Gastroesophageal sphincter (tissue), 4 donors: ENCODE measurements at regions not wholly inside any gene's neighbourhood (a gene's known extent, or its start where the extent isn't known, plus 50 kb on each side); places are given as distances from the start of the nearest gene placed in this dataset.

Experiments used
- ATAC-seq: fragments of 150-250 bp; one replicate; pipeline ENCODE4 v1.9.1; 2016; ENCODE audit warnings: mild to moderate bottlenecking, moderate library complexity
- H3K27ac ChIP-seq, 4 donors: fragments of 200-600 bp; sonication (generic) in 3 of 4; 1 replicate in 3 of 4; 2 replicates in 1 of 4; pipeline ENCODE4 v1.5.1; 2016 to 2019
- H3K27me3 ChIP-seq: fragments of 200-600 bp; sonication (generic); one replicate; pipeline ENCODE4 v1.5.1; 2019
- H3K36me3 ChIP-seq, 2 donors: fragments of 200-600 bp; sonication (generic); one replicate each; pipeline ENCODE4 v1.5.1; 2019; ENCODE audit warnings: control low read depth in 1 of 2
- H3K4me1 ChIP-seq, 3 donors: fragments of 200-600 bp; sonication (generic); 1 replicate in 2 of 3; 2 replicates in 1 of 3; pipeline ENCODE4 v1.5.1; 2016 to 2019; ENCODE audit warnings: control low read depth in 2 of 3
- H3K4me3 ChIP-seq, 2 donors: fragments of 200-600 bp; sonication (generic); one replicate each; pipeline ENCODE4 v1.5.1; 2019; ENCODE audit warnings: mild to moderate bottlenecking in 1 of 2, moderate library complexity in 1 of 2
- H3K9me3 ChIP-seq, 3 donors: fragments of 200-600 bp; sonication (generic); one replicate each; pipeline ENCODE4 v1.5.1; 2017 to 2019; ENCODE audit warnings: control low read depth in 2 of 3
- CTCF ChIP-seq, 4 experiments: fragments of 200-600 bp in 2 of 4; fragments of 450-650 bp in 2 of 4; sonication (generic) in 1 of 4; IDR thresholded peaks; one replicate each; pipeline ENCODE4 v1.5.1; 2017 to 2019; ENCODE audit warnings: antibody characterized with exemption in 4 of 4, mild to moderate bottlenecking in 2 of 4, moderate library complexity in 2 of 4
- EP300 ChIP-seq: sonication (generic); formaldehyde crosslinking; IDR thresholded peaks from one replicate; pipeline ENCODE4 v1.6.1; 2017; ENCODE audit warnings: antibody characterized with exemption, mild to moderate bottlenecking
- POLR2A ChIP-seq, 2 donors: fragments of 450-650 bp; IDR thresholded peaks; one replicate each; pipeline ENCODE4 v1.6.1; 2017; ENCODE audit warnings: antibody characterized with exemption in 2 of 2, mild to moderate bottlenecking in 2 of 2, moderate library complexity in 1 of 2
- POLR2AphosphoS5 ChIP-seq: sonication (generic); formaldehyde crosslinking; IDR thresholded peaks from one replicate; pipeline ENCODE4 v1.6.1; 2017; ENCODE audit warnings: antibody characterized with exemption
- WGBS, 2 donors: methylation state at CpG; one replicate each; pipeline ENCODE4 v1.1.5; 2018; ENCODE audit warnings: low coverage in 1 of 2; 5-methylcytosine and 5-hydroxymethylcytosine counted together

DNA sequence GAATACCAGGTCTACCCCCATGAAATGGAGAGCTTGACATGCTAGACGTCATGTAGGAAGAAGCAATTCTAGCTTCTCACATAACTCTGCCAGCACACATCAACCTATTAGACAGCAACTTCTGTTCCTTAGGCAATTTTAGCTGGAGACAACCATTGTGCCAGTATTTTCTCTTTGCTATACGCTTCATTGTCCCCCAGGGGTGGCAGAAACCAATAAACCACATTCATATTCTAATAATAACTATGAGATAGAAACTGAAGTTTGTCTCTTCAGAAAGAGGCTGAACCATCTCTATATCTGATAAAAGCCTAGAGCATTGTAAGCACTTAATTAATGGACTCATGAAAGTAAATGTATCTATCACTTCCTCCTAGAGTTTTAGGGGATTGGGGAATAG lies 278.6 kb downstream of the FOXG1 start:
- peaks cover 0 to 3% (median 0%) of the 10 kb centered on the region in 3 donors for H3K9me3 ChIP-seq
- ATAC-seq, result no peak
- no peak for TF ChIP-seq POLR2AphosphoS5
- TF ChIP-seq CTCF (IDR thresholded peaks at IDR 0.05), result no peak
- H3K4me1 ChIP-seq, result no peaks in the 10 kb centered on the region
- H3K27me3 ChIP-seq, result no peaks in the 10 kb centered on the region
- WGBS, 2 donors, result 67 to 89% methylated on average over 1 to 2 of the region's 2 CpGs
- H3K4me3 ChIP-seq, result no peak overlapping the region
- no peak overlapping the region for H3K27ac ChIP-seq
- no peaks in the 10 kb centered on the region for H3K36me3 ChIP-seq

DNA sequence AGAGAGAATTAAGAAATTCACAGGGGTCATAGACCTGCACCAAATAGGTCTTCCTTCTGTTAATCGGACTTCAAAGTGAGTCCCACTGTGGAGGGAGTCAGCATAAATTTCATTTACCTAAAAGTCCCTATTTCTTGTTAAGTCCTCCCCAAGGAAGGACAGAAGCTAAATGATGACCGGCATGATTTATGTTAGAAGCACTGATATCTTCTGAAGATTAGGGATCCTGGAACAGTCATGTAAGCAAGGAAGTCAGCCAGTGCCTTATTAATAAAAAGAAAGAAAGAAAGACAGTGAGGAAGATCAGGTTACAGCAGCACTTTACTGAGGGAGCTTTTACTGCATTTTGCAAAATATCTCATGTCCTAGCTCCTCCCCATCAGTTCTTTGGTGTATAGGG lies 287.5 kb downstream of the FOXG1 start:
- Histone ChIP-seq H3K4me3 (no peak overlapping the region), H3K36me3 (no peaks in the 10 kb centered on the region), H3K27me3 (no peaks in the 10 kb centered on the region), H3K4me1 (no peaks in the 10 kb centered on the region), H3K27ac (no peak overlapping the region), H3K9me3 (peaks cover 0 to 13% (median 0%) of the 10 kb centered on the region in 3 donors)
- no peak for ATAC-seq
- TF ChIP-seq POLR2AphosphoS5 (no peak), CTCF (IDR thresholded peaks at IDR 0.05) (no peak), EP300 (no peak), POLR2A (IDR thresholded peaks at IDR 0.05) (no peak)
- whole genome bisulfite sequencing, 2 donors, result 39 to 48% methylated on average over 2 of the region's 2 CpGs

DNA sequence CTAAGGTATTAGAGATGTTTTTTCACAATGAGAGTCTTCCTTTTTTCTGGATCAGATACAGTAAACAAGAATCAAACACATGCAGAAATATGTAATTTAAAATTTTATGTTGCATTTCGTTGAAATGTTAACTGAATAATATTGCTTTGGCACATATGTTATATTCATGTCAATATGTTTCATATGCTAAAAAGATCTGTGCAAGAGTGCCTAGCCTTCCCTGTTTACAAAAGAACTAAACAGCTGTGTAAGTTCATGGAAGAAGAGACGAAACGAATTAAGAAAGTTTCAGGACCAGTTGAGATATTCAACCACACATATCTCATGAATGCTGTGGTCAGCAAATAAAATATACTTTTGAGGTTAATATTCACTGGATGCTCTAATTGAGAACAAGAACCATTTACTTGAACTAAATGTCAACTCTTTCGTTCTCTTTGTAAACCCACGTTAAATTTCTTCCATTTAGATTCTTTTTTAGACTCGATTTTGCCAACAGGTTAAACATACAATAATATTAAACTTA lies 289.5 kb downstream of the FOXG1 start:
- ATAC-seq, result no peak
- no peak overlapping the region for H3K27ac ChIP-seq
- H3K9me3 ChIP-seq, result peaks cover 0 to under 1% (median 0%) of the 10 kb centered on the region in 3 donors
- H3K4me1 ChIP-seq, result no peaks in the 10 kb centered on the region
- WGBS, 2 donors, result 67 to 77% methylated on average over 6 of the region's 6 CpGs
- no peaks in the 10 kb centered on the region for H3K27me3 ChIP-seq
- H3K4me3 ChIP-seq, result no peak overlapping the region
- H3K36me3 ChIP-seq, result no peaks in the 10 kb centered on the region
- TF ChIP-seq CTCF (IDR thresholded peaks at IDR 0.05), result no peak
- no peak for TF ChIP-seq EP300
- TF ChIP-seq POLR2A (IDR thresholded peaks at IDR 0.05), result no peak
- TF ChIP-seq POLR2AphosphoS5, result no peak

DNA sequence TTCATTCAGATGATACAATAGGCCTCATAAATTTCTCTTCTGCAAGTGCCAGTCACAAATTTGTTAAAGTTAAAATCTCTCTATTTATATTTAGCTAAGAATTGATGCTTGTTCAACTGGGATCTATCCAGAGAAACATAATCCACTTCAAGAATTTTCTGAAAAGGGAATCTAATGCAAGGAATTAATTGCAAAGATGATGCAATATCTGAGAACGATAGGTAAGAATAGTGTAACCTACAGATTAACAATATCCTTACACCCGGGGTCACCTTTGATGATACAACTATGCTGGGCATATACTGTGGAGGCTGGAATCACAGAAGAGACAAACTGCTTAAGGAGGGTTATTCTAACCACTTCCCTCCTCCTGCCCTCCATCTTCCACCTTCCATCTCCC lies 295.1 kb downstream of the FOXG1 start:
- TF ChIP-seq POLR2AphosphoS5, result no peak
- no peak for TF ChIP-seq CTCF (IDR thresholded peaks at IDR 0.05)
- no peak for TF ChIP-seq EP300
- no peak for TF ChIP-seq POLR2A (IDR thresholded peaks at IDR 0.05)

GRCh38 chr14:29062466-29062865 lies 295.9 kb downstream of the FOXG1 start:
- Histone ChIP-seq H3K27me3 (no peaks in the 10 kb centered on the region), H3K36me3 (no peaks in the 10 kb centered on the region), H3K4me1 (no peaks in the 10 kb centered on the region), H3K9me3 (no peaks in the 10 kb centered on the region), H3K27ac (no peak overlapping the region), H3K4me3 (no peak overlapping the region)
- no peak for ATAC-seq
- TF ChIP-seq POLR2AphosphoS5 (no peak), POLR2A (IDR thresholded peaks at IDR 0.05) (no peak), CTCF (IDR thresholded peaks at IDR 0.05) (no peak)
- 16 to 30% methylated on average over 6 of the region's 6 CpGs for WGBS, 2 donors

More for the DNA sequence above, 295.1 kb downstream of the FOXG1 start:
- 74 to 77% methylated on average over 2 of the region's 2 CpGs for WGBS, 2 donors
- no peaks in the 10 kb centered on the region for H3K36me3 ChIP-seq
- H3K9me3 ChIP-seq, result no peaks in the 10 kb centered on the region
- no peaks in the 10 kb centered on the region for H3K4me1 ChIP-seq
- no peak for ATAC-seq
- H3K27ac ChIP-seq, result no peak overlapping the region
- H3K27me3 ChIP-seq, result no peaks in the 10 kb centered on the region
- no peak overlapping the region for H3K4me3 ChIP-seq
